ENCODE measurements at regions not wholly inside any gene's neighbourhood (a gene's known extent, or its start where the extent isn't known, plus 50 kb on each side); places are given as distances from the start of the nearest gene placed in this dataset.

DNA sequence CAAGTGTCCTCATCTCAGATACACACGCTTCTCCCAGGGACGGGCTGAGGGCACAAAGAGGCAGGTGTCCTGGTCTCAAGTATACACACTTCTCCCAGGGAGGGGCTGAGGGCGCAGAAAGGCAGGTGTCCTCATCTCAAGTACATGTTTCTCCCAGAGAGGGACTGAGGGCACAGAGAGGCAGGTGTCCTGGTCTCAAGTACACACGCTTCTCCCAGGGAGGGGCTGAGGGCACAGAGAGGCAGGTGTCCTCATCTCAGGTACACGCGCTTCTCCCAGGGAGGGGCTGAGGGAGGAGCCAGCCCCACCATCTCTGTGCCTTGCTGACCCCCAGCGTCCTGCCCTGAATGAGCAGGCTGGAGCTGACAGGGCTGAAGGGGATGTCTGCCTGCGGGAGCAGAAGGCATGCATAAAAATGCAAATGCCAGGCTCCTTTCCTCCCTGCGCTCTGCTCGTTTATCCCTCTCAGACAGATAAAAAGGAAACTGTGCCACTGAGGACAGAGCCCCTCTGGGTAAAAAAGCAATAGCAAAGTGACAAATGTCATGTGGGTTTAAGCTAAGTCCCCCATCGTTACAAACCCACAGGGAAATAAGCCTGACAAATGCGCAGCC is 96.1 kb upstream of the UQCRFS1 start:
- TF ChIP-seq, protein P1, sequence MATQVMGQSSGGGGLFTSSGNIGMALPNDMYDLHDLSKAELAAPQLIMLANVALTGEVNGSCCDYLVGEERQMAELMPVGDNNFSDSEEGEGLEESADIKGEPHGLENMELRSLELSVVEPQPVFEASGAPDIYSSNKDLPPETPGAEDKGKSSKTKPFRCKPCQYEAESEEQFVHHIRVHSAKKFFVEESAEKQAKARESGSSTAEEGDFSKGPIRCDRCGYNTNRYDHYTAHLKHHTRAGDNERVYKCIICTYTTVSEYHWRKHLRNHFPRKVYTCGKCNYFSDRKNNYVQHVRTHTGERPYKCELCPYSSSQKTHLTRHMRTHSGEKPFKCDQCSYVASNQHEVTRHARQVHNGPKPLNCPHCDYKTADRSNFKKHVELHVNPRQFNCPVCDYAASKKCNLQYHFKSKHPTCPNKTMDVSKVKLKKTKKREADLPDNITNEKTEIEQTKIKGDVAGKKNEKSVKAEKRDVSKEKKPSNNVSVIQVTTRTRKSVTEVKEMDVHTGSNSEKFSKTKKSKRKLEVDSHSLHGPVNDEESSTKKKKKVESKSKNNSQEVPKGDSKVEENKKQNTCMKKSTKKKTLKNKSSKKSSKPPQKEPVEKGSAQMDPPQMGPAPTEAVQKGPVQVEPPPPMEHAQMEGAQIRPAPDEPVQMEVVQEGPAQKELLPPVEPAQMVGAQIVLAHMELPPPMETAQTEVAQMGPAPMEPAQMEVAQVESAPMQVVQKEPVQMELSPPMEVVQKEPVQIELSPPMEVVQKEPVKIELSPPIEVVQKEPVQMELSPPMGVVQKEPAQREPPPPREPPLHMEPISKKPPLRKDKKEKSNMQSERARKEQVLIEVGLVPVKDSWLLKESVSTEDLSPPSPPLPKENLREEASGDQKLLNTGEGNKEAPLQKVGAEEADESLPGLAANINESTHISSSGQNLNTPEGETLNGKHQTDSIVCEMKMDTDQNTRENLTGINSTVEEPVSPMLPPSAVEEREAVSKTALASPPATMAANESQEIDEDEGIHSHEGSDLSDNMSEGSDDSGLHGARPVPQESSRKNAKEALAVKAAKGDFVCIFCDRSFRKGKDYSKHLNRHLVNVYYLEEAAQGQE (IDR thresholded peaks at IDR 0.05; ENCODE audit: insufficient read depth in 1 of 2, low read depth in 2 of 2, low read length in 2 of 2) = no peak
- TF ChIP-seq TAF1 (IDR thresholded peaks at IDR 0.05; ENCODE audit: borderline replicate concordance, insufficient read depth, low read length) (no peak), POLR2AphosphoS5 (IDR thresholded peaks at IDR 0.05; ENCODE audit: low read depth, low read length) (no peak), FOXP2 (optimal IDR thresholded peaks at IDR 0.05; ENCODE audit: borderline replicate concordance, extremely low read depth, extremely low read length, insufficient read depth) (no peak), SIN3A (IDR thresholded peaks at IDR 0.05; ENCODE audit: borderline replicate concordance, insufficient read depth, low read length) (no peak)

DNA sequence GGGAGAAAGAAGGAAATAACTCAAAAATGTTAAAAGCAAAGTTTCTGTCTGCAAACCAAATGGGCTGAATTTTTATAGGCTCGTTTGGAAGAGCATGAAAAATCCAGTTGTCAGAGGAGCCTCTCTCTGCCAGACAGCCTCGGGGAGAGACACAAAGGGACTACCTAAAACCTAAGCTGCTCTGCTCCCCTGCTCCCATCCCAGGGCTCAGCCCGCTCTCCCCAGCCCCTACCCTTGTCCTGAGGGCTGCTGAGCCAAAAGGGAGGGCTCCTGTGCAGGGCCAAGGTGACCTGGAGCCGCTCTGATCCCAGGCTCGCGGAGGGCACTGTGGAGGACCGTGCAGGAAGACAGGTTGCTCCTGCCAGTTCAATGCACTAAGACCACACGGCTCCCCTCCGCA is 96.7 kb upstream of the UQCRFS1 start:
- TF ChIP-seq POLR2AphosphoS5 (IDR thresholded peaks at IDR 0.05; ENCODE audit: low read depth, low read length) (no peak), TAF1 (IDR thresholded peaks at IDR 0.05; ENCODE audit: borderline replicate concordance, insufficient read depth, low read length) (no peak), SIN3A (IDR thresholded peaks at IDR 0.05; ENCODE audit: borderline replicate concordance, insufficient read depth, low read length) (no peak), FOXP2 (optimal IDR thresholded peaks at IDR 0.05; ENCODE audit: borderline replicate concordance, extremely low read depth, extremely low read length, insufficient read depth) (no peak)
- TF ChIP-seq, protein P1 (IDR thresholded peaks at IDR 0.05; ENCODE audit: insufficient read depth in 1 of 2, low read depth in 2 of 2, low read length in 2 of 2) = no peak

DNA sequence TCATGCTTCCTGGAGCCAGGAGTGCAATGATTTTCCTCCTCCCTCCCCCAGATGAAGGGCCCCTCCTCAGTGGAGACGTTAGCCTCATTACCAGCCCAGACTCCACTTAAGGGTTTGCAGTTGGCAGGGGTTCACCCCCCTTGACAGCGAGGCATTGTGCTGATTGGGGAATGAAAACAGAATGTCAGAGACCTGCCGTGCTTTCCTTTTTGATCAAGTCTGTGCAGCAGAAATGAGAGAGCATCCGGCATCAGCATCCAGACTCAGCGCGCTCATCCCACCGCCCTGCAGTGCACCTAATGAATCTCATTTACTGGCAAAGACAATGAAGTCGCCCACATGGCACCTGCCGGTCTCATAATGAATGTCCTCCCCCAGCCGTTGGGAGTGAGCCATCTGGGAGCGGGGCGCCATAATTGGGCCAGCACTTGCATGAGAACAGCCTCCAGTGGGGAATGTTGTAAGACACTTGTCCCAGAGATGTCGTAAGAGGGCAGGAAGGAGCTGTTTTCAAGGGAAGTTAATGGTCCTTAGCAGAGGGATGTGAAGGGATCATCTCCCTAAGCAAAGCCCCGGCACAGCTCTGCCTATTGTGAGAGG is 98.3 kb upstream of the UQCRFS1 start:
- no peak for TF ChIP-seq FOXP2 (optimal IDR thresholded peaks at IDR 0.05; ENCODE audit: borderline replicate concordance, extremely low read depth, extremely low read length, insufficient read depth)
- no peak for TF ChIP-seq TAF1 (IDR thresholded peaks at IDR 0.05; ENCODE audit: borderline replicate concordance, insufficient read depth, low read length)
- TF ChIP-seq POLR2AphosphoS5 (IDR thresholded peaks at IDR 0.05; ENCODE audit: low read depth, low read length) = no peak
- TF ChIP-seq, protein P1 (IDR thresholded peaks at IDR 0.05; ENCODE audit: insufficient read depth in 1 of 2, low read depth in 2 of 2, low read length in 2 of 2) = no peak
- no peak for TF ChIP-seq SIN3A (IDR thresholded peaks at IDR 0.05; ENCODE audit: borderline replicate concordance, insufficient read depth, low read length)

DNA sequence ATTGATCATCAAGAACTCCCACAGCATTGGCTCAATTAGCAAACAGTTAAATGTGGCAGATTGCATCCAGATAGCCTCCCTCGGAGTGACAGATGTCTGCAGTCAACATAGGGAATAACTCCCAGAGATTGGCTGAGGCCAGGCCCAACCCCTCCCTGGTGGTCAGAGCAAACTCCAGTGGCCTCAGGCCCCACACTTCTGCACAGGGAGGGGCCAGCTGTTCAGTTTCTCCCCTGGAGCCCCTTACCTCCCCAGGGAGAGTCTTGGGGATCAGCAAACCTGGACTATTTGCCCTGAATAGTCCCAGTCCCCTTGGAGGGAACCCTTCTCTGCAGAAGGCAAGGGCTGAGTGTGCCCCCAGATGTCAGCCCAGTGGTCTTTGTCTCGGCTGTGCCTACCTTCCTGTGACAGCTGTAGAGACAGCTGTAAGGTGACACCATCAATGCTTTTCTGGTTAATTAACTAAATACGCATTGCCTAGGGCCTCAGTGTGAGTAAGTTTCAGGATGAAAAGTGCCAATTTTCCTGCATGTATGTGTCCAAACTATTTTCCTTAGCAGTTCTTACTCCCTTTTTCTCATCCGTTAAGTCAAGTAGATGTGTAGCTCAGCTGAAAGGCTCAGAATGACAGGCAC is 102.7 kb upstream of the UQCRFS1 start:
- TF ChIP-seq SIN3A (IDR thresholded peaks at IDR 0.05; ENCODE audit: borderline replicate concordance, insufficient read depth, low read length) (no peak), FOXP2 (optimal IDR thresholded peaks at IDR 0.05; ENCODE audit: borderline replicate concordance, extremely low read depth, extremely low read length, insufficient read depth) (no peak), TAF1 (IDR thresholded peaks at IDR 0.05; ENCODE audit: borderline replicate concordance, insufficient read depth, low read length) (no peak), POLR2AphosphoS5 (IDR thresholded peaks at IDR 0.05; ENCODE audit: low read depth, low read length) (no peak)
- TF ChIP-seq, protein P1 (IDR thresholded peaks at IDR 0.05; ENCODE audit: insufficient read depth in 1 of 2, low read depth in 2 of 2, low read length in 2 of 2) = no peak

All from PFSK-1 (cell line).